ENCODE measurements at regions not wholly inside any gene's neighbourhood (a gene's known extent, or its start where the extent isn't known, plus 50 kb on each side); places are given as distances from the start of the nearest gene placed in this dataset.

- peaks cover 64% of the 10 kb centered on the region for H3K27me3 Mint-ChIP-seq (ENCODE audit: insufficient read depth)
Measured at GRCh38 chr9:126750941-126751725, 53.7 kb upstream of the ZBTB43 start.

GRCh38 chr9:126752376-126752775, 52.5 kb upstream of the ZBTB43 start:
- TF ChIP-seq CTCF (IDR thresholded peaks at IDR 0.05) = no peak
- H3K4me1 Mint-ChIP-seq (ENCODE audit: low read depth) = no peaks in the 10 kb centered on the region
- no peaks in the 10 kb centered on the region for H3K9me3 Mint-ChIP-seq
- H3K27me3 Mint-ChIP-seq (ENCODE audit: insufficient read depth) = peaks cover 65% of the 10 kb centered on the region
- no peak for DNase-seq
- H3K4me3 Mint-ChIP-seq = no peak overlapping the region
- H3K27ac Mint-ChIP-seq = no peak overlapping the region
- H3K36me3 Mint-ChIP-seq (ENCODE audit: low read depth) = no peaks in the 10 kb centered on the region

More at GRCh38 chr9:126750941-126751725, 53.7 kb upstream of the ZBTB43 start:
- no peaks in the 10 kb centered on the region for H3K36me3 Mint-ChIP-seq (ENCODE audit: low read depth)
- H3K4me1 Mint-ChIP-seq (ENCODE audit: low read depth) = no peaks in the 10 kb centered on the region
- H3K9me3 Mint-ChIP-seq = no peaks in the 10 kb centered on the region
- no peak for TF ChIP-seq CTCF (IDR thresholded peaks at IDR 0.05)
- H3K4me3 Mint-ChIP-seq = no peak overlapping the region
- H3K27ac Mint-ChIP-seq = no peak overlapping the region
- no peak for DNase-seq

- Mint-ChIP-seq H3K36me3 (ENCODE audit: low read depth) (no peaks in the 10 kb centered on the region), H3K27me3 (ENCODE audit: insufficient read depth) (peaks cover 61% of the 10 kb centered on the region), H3K27ac (no peak overlapping the region)
Measured at GRCh38 chr9:126752881-126753670, 51.8 kb upstream of the ZBTB43 start.

GRCh38 chr9:126754436-126755316, 50.2 kb upstream of the ZBTB43 start:
- no peak for DNase-seq
- H3K4me1 Mint-ChIP-seq (ENCODE audit: low read depth) = no peaks in the 10 kb centered on the region
- no peak for TF ChIP-seq CTCF (IDR thresholded peaks at IDR 0.05)
- peaks cover 52% of the 10 kb centered on the region for H3K27me3 Mint-ChIP-seq (ENCODE audit: insufficient read depth)
- no peak overlapping the region for H3K4me3 Mint-ChIP-seq
- H3K36me3 Mint-ChIP-seq (ENCODE audit: low read depth) = no peaks in the 10 kb centered on the region
- no peaks in the 10 kb centered on the region for H3K9me3 Mint-ChIP-seq
- H3K27ac Mint-ChIP-seq = no peak overlapping the region

More at GRCh38 chr9:126752881-126753670, 51.8 kb upstream of the ZBTB43 start:
- no peaks in the 10 kb centered on the region for H3K4me1 Mint-ChIP-seq (ENCODE audit: low read depth)
- no peak for DNase-seq
- no peaks in the 10 kb centered on the region for H3K9me3 Mint-ChIP-seq
- no peak overlapping the region for H3K4me3 Mint-ChIP-seq
- no peak for TF ChIP-seq CTCF (IDR thresholded peaks at IDR 0.05)

All from HFFc6 (cell line).